CD4-positive, CD25-positive, alpha-beta regulatory T cell (primary cell): ENCODE measurements at regions not wholly inside any gene's neighbourhood (a gene's known extent, or its start where the extent isn't known, plus 50 kb on each side); places are given as distances from the start of the nearest gene placed in this dataset.
"Not testable (repeated sequence)": the region's sequence is repeated elsewhere in the genome, so short reads cannot be mapped to it uniquely, and the experiment has no call there.

Experiments
- ATAC-seq, 2 donors: fragments of 150-1000 bp; cut with Tn5 transposase; one replicate each; pipeline ENCODE4 v1.10.0; 2021; ENCODE audit warnings: low read depth in 2 of 2, moderate number of reproducible peaks in 2 of 2, moderate library complexity in 1 of 2
- DNase-seq, 3 donors: peaks; one replicate each; pipeline versions ENCODE4 v3.0.0 to v3.0.0-alpha.2; 2012 to 2022; ENCODE audit warnings: mixed read lengths in 1 of 3
- H3K27ac ChIP-seq: one replicate; pipeline ENCODE4 v1.7.0; 2013; ENCODE audit warnings: mild to moderate bottlenecking, low read length; ENCODE audit not compliant: insufficient read depth, poor library complexity, severe bottlenecking
- H3K27me3 ChIP-seq: one replicate; pipeline ENCODE4 v1.7.0; 2013; ENCODE audit warnings: low read length; ENCODE audit not compliant: control insufficient read depth, insufficient read depth
- H3K36me3 ChIP-seq: one replicate; pipeline ENCODE4 v1.7.0; 2013; ENCODE audit warnings: mild to moderate bottlenecking, low read length, moderate library complexity; ENCODE audit not compliant: control insufficient read depth, insufficient read depth
- H3K4me1 ChIP-seq: 2 replicates; pipeline ENCODE4 v1.7.0; 2013; ENCODE audit warnings: mild to moderate bottlenecking, low read length; ENCODE audit not compliant: insufficient read depth, control insufficient read depth, poor library complexity, severe bottlenecking
- H3K4me3 ChIP-seq: one replicate; pipeline ENCODE4 v1.7.0; 2013; ENCODE audit warnings: low read depth, mild to moderate bottlenecking, low read length, moderate library complexity
- H3K9me3 ChIP-seq, 2 experiments: 1 replicate in 1 of 2; 2 replicates in 1 of 2; pipeline ENCODE4 v1.7.0; 2013; ENCODE audit warnings: low read length in 2 of 2, mild to moderate bottlenecking in 1 of 2, moderate library complexity in 1 of 2; ENCODE audit not compliant: control insufficient read depth in 2 of 2
- H3K27ac Mint-ChIP-seq, 3 donors: one replicate each; pipeline ENCODE4 v1.8.0; 2020 to 2022; ENCODE audit warnings: mild to moderate bottlenecking in 3 of 3, mixed read lengths in 3 of 3, moderate library complexity in 2 of 3
- H3K27me3 Mint-ChIP-seq: one replicate; pipeline ENCODE4 v1.8.0; 2022; ENCODE audit warnings: mild to moderate bottlenecking, mixed read lengths
- H3K36me3 Mint-ChIP-seq: one replicate; pipeline ENCODE4 v1.8.0; 2020; ENCODE audit warnings: mixed read lengths
- H3K4me1 Mint-ChIP-seq, 4 donors: one replicate each; pipeline ENCODE4 v1.8.0; 2020 to 2022; ENCODE audit warnings: mixed read lengths in 4 of 4, mild to moderate bottlenecking in 1 of 4
- H3K4me3 Mint-ChIP-seq, 4 donors: one replicate each; pipeline ENCODE4 v1.8.0; 2020 to 2022; ENCODE audit warnings: mild to moderate bottlenecking in 4 of 4, mixed read lengths in 4 of 4, moderate library complexity in 3 of 4
- H3K9me3 Mint-ChIP-seq, 7 donors: one replicate each; pipeline ENCODE4 v1.8.0; 2020 to 2022; ENCODE audit warnings: mixed read lengths in 7 of 7, mild to moderate bottlenecking in 3 of 7, moderate library complexity in 2 of 7

DNA sequence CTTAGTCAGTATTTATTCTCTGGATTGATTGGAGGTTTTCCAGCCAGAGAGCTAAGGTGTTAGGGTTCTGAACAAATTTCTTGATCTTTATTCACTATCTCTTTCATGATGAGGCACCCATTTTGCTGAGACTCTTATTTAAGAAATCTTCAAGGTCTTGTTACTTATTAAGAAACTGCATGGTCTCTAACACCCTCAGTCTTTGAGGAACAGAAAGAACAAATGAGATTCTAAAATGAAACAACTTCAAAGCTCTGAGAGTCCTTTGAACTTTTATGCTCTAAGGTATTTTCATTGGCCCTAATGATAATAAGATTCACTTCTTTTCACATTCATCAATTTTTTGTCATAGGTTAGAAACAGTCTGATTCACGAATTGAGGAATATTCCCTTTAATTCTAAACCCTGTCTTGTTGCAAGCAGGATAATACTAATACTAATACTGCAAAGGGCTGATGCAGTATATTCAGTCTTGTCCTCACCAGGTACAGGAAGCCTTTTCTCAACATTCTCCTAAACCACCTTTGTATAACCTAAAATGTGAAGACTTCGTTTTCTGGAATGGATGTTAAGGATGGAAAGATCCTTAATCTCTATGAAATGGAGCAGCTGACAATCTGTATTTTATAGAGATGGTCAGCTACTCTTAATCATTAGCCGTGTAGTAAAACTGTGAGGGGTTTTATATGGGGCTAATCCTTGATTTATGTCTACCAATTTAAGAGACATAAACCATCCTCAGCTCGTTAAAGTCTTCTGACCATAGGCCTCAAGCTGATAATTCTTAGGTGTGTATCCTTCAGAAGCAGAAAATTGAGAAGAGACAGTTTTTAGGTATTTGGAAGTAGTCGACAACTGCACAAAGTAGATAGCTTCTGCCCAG, 198.3 kb downstream of the OTOL1 start:
- no peaks in the 10 kb centered on the region for H3K4me1 ChIP-seq
- H3K4me3 ChIP-seq = no peak overlapping the region
- ATAC-seq = no peak
- Mint-ChIP-seq H3K27ac (no peak overlapping the region), H3K4me1 (no peaks in the 10 kb centered on the region), H3K36me3 (no peaks in the 10 kb centered on the region), H3K9me3 (peaks cover 0 to 6% (median 3%) of the 10 kb centered on the region in 7 donors), H3K27me3 (peaks cover 5% of the 10 kb centered on the region), H3K4me3 (no peak overlapping the region)
- no peaks in the 10 kb centered on the region for H3K27me3 ChIP-seq
- H3K36me3 ChIP-seq = no peaks in the 10 kb centered on the region
- no peak overlapping the region for H3K27ac ChIP-seq
- DNase-seq = no peak
- no peaks in the 10 kb centered on the region for H3K9me3 ChIP-seq

DNA sequence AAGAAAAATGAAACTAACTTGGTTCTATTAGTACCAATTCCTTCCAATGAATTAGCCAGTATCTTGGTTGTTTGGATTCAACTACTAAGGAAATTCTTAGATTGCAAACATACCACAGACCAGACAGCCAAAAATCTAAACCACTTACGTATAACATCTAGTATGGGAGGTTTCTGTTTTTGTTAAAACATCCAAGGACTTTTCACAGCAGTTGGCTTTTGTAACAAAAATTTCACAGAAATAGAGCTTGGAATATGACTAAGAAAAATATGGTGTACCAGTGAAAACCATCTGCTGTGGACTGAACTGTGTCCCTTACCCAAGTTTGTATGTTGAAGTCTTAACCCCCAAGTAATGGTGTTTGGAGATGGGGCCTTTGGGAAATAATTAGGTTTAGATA, 199.2 kb downstream of the OTOL1 start:
- ATAC-seq = no peak
- H3K9me3 Mint-ChIP-seq = peaks cover 0 to 6% (median 3%) of the 10 kb centered on the region in 7 donors

DNA sequence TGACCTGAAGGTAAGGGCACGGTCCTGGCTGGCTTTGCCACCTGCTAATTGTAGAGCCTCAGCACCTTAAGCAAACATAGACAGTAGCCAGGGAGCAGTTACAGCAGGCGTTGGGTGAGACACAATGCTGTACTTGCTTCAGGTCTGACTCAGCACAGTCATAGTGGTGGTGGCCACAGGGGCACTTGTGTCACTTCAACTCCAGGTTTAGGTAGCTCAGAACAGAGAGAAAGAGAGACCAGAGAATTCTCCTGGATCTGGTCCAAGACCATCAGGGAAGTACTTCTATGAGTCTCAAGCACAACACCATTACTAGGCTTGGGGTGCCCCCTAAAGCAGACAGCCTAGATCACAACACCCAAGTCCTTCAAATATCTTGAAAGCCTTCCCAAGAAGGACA, 204.4 kb downstream of the OTOL1 start:
- no peak for DNase-seq
- Mint-ChIP-seq H3K36me3 (no peaks in the 10 kb centered on the region), H3K27ac (no peak overlapping the region), H3K4me1 (no peaks in the 10 kb centered on the region), H3K4me3 (no peak overlapping the region), H3K27me3 (peaks cover 5% of the 10 kb centered on the region), H3K9me3 (peaks cover 2 to 14% (median 6%) of the 10 kb centered on the region in 7 donors)
- no peaks in the 10 kb centered on the region for H3K4me1 ChIP-seq
- no peak overlapping the region for H3K27ac ChIP-seq
- no peaks in the 10 kb centered on the region for H3K36me3 ChIP-seq
- H3K4me3 ChIP-seq = no peak overlapping the region
- ATAC-seq = no peak
- H3K27me3 ChIP-seq = no peaks in the 10 kb centered on the region
- no peaks in the 10 kb centered on the region for H3K9me3 ChIP-seq

More for the DNA sequence above, 199.2 kb downstream of the OTOL1 start:
- H3K27ac ChIP-seq = no peak overlapping the region
- H3K4me1 ChIP-seq = no peaks in the 10 kb centered on the region
- Mint-ChIP-seq H3K4me1 (no peaks in the 10 kb centered on the region), H3K27ac (no peak overlapping the region), H3K4me3 (no peak overlapping the region), H3K36me3 (no peaks in the 10 kb centered on the region), H3K27me3 (peaks cover 5% of the 10 kb centered on the region)
- no peak for DNase-seq
- H3K9me3 ChIP-seq = no peaks in the 10 kb centered on the region
- no peaks in the 10 kb centered on the region for H3K27me3 ChIP-seq
- H3K36me3 ChIP-seq = no peaks in the 10 kb centered on the region
- H3K4me3 ChIP-seq = no peak overlapping the region

DNA sequence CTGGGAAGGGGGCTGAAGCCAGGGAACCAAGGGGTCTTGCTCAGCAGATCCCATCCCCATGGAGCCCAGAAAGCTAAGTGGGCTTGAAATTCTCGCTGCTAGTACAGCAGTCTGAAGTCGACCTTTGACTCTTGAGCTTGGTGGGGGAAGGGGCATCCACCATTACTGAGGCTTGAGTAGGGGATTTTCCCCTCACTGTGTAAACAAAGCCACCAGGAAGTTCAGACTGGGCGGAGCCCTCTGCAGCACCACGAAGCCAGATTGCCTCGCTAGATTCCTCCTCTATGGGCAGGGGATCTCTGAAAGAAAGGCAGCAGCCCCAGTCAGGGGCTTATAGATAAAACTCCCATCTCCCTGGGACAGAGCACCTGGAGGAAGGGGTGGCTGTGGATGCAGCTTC, 210.6 kb downstream of the OTOL1 start:
- H3K4me1 ChIP-seq, H3K27ac Mint-ChIP-seq, H3K27ac ChIP-seq, H3K4me3 Mint-ChIP-seq, H3K36me3 ChIP-seq, H3K27me3 Mint-ChIP-seq, ATAC-seq, H3K36me3 Mint-ChIP-seq, H3K4me1 Mint-ChIP-seq, H3K4me3 ChIP-seq, H3K27me3 ChIP-seq, H3K9me3 ChIP-seq, DNase-seq: not testable (repeated sequence)
- H3K9me3 Mint-ChIP-seq = peaks cover 4 to 18% (median 8%) of the 10 kb centered on the region in 7 donors

DNA sequence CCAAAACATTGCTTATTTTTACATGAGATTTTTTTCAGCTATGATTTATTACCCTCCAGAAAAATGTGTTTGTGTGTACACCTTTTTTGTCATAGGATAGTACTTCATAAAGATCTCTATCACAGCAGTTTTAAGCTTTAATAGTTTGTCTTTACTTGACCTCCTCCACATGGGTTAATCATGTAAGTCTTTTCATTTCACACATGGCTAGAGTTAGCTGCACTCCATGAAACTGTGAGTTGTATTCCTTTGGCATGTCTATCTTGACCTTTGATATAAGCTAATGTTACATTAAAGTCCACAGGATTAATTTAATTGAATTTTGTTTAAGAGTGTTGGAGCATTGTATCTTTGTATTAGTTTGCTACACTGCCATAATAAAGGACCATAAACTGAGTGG, 217.1 kb downstream of the OTOL1 start:
- H3K27me3 Mint-ChIP-seq = no peaks in the 10 kb centered on the region
- H3K36me3 Mint-ChIP-seq = no peaks in the 10 kb centered on the region
- ATAC-seq = no peak
- H3K4me3 Mint-ChIP-seq = no peak overlapping the region
- Histone ChIP-seq H3K4me1 (no peaks in the 10 kb centered on the region), H3K36me3 (no peaks in the 10 kb centered on the region), H3K4me3 (no peak overlapping the region), H3K27ac (no peak overlapping the region), H3K27me3 (no peaks in the 10 kb centered on the region), H3K9me3 (no peaks in the 10 kb centered on the region)
- no peaks in the 10 kb centered on the region for H3K4me1 Mint-ChIP-seq
- peaks cover 0 to 14% (median 11%) of the 10 kb centered on the region in 7 donors for H3K9me3 Mint-ChIP-seq
- no peak overlapping the region for H3K27ac Mint-ChIP-seq
- DNase-seq = no peak

DNA sequence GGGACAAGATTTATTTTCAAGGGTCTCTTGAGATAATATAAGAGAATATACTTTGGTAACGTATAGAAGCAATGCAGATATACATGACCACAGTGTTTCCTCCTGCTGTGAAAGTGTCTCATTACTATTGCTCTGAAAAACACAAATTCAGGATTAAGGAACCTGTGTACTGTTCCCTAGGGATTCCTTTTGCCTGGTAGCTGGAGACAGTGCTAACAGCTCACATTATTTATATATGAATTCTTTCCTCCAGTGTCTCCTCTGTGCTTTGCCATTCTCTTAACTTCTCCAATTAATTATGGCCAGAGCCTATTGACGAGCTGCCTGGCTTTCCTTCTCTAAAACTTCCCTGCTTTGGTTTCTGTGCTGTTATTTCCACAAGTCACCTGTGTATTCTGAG, 235.4 kb downstream of the OTOL1 start:
- H3K9me3 ChIP-seq = no peaks in the 10 kb centered on the region
- H3K27me3 Mint-ChIP-seq = no peaks in the 10 kb centered on the region
- H3K4me1 Mint-ChIP-seq = no peaks in the 10 kb centered on the region
- H3K36me3 Mint-ChIP-seq = no peaks in the 10 kb centered on the region
- ATAC-seq (no peak), DNase-seq (no peak)
- H3K4me3 ChIP-seq = no peak overlapping the region
- peaks cover 0 to 14% (median 3%) of the 10 kb centered on the region in 7 donors for H3K9me3 Mint-ChIP-seq
- no peak overlapping the region for H3K4me3 Mint-ChIP-seq
- H3K27ac ChIP-seq = no peak overlapping the region
- no peak overlapping the region for H3K27ac Mint-ChIP-seq
- no peaks in the 10 kb centered on the region for H3K4me1 ChIP-seq
- H3K36me3 ChIP-seq = no peaks in the 10 kb centered on the region
- no peaks in the 10 kb centered on the region for H3K27me3 ChIP-seq

DNA sequence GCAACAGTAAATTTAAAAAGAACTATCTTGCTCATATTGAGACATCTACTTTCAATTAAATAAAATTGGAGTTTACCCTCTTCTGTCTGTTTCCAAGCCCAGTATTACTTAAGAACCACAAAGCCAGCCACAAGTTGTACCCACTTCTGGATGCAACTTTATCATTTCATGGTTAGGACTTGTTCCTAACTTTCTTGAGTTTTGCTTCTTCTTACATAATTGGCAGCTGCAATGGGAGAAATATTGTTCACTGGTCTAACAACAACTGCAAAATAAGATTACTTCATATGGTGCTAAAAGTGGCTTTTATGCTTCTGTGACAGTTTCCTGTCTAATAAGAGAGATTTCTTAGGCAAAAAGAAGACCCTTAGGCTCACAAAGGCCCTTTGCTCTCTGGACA, 240.6 kb downstream of the OTOL1 start:
- Histone ChIP-seq H3K4me3 (no peak overlapping the region), H3K4me1 (no peaks in the 10 kb centered on the region), H3K36me3 (no peaks in the 10 kb centered on the region), H3K27ac (no peak overlapping the region), H3K27me3 (no peaks in the 10 kb centered on the region), H3K9me3 (no peaks in the 10 kb centered on the region)
- no peak overlapping the region for H3K4me3 Mint-ChIP-seq
- H3K9me3 Mint-ChIP-seq = peaks cover 0 to 24% (median 5%) of the 10 kb centered on the region in 7 donors
- DNase-seq = no peak
- H3K27ac Mint-ChIP-seq = no peak overlapping the region
- no peaks in the 10 kb centered on the region for H3K27me3 Mint-ChIP-seq
- no peaks in the 10 kb centered on the region for H3K36me3 Mint-ChIP-seq
- no peak for ATAC-seq
- H3K4me1 Mint-ChIP-seq = no peaks in the 10 kb centered on the region

DNA sequence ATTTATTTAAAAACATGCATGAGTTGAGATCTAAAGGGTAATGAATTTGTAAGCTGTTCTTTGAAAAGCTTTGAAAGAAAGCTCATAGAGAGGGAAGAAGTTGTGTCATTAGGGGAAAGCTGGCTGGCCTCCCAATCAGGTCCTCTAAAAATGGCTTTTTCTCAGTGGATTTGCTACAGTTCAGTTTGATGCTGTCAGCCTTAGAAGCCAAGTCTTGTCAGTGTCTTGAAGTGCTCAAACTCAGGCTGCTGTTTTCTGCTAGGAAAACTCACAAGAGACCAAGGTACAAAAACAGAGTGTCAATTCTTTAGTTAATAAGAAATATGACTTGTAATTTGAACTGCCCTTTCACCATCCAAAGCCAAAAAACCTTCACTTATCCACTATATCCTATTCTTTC, 243.8 kb downstream of the OTOL1 start:
- Histone ChIP-seq H3K27ac (no peak overlapping the region), H3K4me1 (no peaks in the 10 kb centered on the region), H3K27me3 (no peaks in the 10 kb centered on the region), H3K36me3 (no peaks in the 10 kb centered on the region), H3K4me3 (no peak overlapping the region), H3K9me3 (no peaks in the 10 kb centered on the region)
- Mint-ChIP-seq H3K36me3 (no peaks in the 10 kb centered on the region), H3K9me3 (peaks cover 0 to 17% (median 9%) of the 10 kb centered on the region in 7 donors), H3K4me3 (no peak overlapping the region), H3K4me1 (no peaks in the 10 kb centered on the region), H3K27me3 (no peaks in the 10 kb centered on the region), H3K27ac (no peak overlapping the region)
- DNase-seq (no peak), ATAC-seq (no peak)
